SU-DHL-6 (cell line): ENCODE measurements at regions not wholly inside any gene's neighbourhood (a gene's known extent, or its start where the extent isn't known, plus 50 kb on each side); places are given as distances from the start of the nearest gene placed in this dataset.

Source experiments
- EZH2phosphoT487 ChIP-seq: fragments of 200-600 bp; sonication (generic), shearing (Covaris generic); conservative IDR thresholded peaks from 2 replicates; pipeline ENCODE4 v1.6.1; 2018; ENCODE audit warnings: mild to moderate bottlenecking, antibody characterized with exemption, low read length, moderate library complexity, mixed read lengths
- TF ChIP-seq, protein P1 (sequence below): fragments of 200-600 bp; sonication (generic); IDR thresholded peaks from one replicate; pipeline ENCODE4 v1.5.1; 2017; ENCODE audit warnings: antibody characterized with exemption, mild to moderate bottlenecking, low read length, moderate library complexity; ENCODE audit not compliant: insufficient read depth, poor library complexity, severe bottlenecking

DNA sequence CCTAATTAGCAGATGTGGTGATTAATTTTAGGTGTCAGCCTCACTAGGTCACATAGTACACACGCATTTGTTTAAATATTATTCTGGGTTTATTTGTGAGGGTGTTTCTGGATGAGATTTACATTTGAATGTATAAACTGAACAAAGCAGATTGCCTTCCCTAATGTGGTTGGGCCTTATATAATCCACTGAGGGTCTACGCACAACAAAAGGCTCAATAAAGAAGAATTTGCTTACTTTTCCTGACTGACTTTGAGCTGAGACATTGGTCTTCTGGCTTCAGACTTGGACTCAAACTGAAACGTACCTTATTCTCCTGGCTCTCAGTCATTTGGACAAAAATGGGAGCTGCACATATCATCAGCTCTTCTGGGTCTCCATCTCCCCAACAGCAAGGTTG lies 1132.3 kb upstream of the FLRT2 start:
- TF ChIP-seq EZH2phosphoT487 = no peak
- TF ChIP-seq, protein P1, sequence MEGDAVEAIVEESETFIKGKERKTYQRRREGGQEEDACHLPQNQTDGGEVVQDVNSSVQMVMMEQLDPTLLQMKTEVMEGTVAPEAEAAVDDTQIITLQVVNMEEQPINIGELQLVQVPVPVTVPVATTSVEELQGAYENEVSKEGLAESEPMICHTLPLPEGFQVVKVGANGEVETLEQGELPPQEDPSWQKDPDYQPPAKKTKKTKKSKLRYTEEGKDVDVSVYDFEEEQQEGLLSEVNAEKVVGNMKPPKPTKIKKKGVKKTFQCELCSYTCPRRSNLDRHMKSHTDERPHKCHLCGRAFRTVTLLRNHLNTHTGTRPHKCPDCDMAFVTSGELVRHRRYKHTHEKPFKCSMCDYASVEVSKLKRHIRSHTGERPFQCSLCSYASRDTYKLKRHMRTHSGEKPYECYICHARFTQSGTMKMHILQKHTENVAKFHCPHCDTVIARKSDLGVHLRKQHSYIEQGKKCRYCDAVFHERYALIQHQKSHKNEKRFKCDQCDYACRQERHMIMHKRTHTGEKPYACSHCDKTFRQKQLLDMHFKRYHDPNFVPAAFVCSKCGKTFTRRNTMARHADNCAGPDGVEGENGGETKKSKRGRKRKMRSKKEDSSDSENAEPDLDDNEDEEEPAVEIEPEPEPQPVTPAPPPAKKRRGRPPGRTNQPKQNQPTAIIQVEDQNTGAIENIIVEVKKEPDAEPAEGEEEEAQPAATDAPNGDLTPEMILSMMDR = no peak
